ENCODE measurements at regions not wholly inside any gene's neighbourhood (a gene's known extent, or its start where the extent isn't known, plus 50 kb on each side); places are given as distances from the start of the nearest gene placed in this dataset.

- Histone ChIP-seq H4K20me1 (ENCODE audit: insufficient read depth, low read length) (no peaks in the 10 kb centered on the region), H3K4me2 (ENCODE audit: insufficient read depth, low read length) (no peak overlapping the region), H3K4me1 (ENCODE audit: insufficient read depth, low read length) (no peaks in the 10 kb centered on the region), H3K36me3 (ENCODE audit: insufficient read depth, low read length) (no peaks in the 10 kb centered on the region), H3K4me3 (ENCODE audit: low read depth in 1 of 2, low read length in 2 of 2) (no peak overlapping the region), H3K9me3 (ENCODE audit: insufficient read depth, low read length, severe bottlenecking) (no peaks in the 10 kb centered on the region), H3K9ac (ENCODE audit: low read depth, low read length) (no peak overlapping the region), H3K27ac (ENCODE audit: low read length) (no peak overlapping the region), H3K79me2 (ENCODE audit: insufficient read depth, low read length) (no peaks in the 10 kb centered on the region), H2AFZ (ENCODE audit: low read depth, low read length) (no peak overlapping the region), H3K27me3 (ENCODE audit: insufficient read depth, low read length, poor library complexity) (peaks cover 5% of the 10 kb centered on the region)
- TF ChIP-seq CTCF (IDR thresholded peaks at IDR 0.05; ENCODE audit: borderline replicate concordance, extremely low read depth, low read length, poor library complexity, severe bottlenecking) (no peak), EZH2 (IDR thresholded peaks at IDR 0.05; ENCODE audit: borderline replicate concordance, low read depth, low read length, severe bottlenecking) (no peak)
- ATAC-seq (ENCODE audit: insufficient read depth, low read depth) = no peak
- no peak for DNase-seq
These were observed 105.5 kb downstream of the OR13A1 start for GRCh38 chr10:45209888-45210287.

- no peak for ATAC-seq (ENCODE audit: insufficient read depth, low read depth)
- TF ChIP-seq EZH2 (IDR thresholded peaks at IDR 0.05; ENCODE audit: borderline replicate concordance, low read depth, low read length, severe bottlenecking) = no peak
- no peak for TF ChIP-seq CTCF (IDR thresholded peaks at IDR 0.05; ENCODE audit: borderline replicate concordance, extremely low read depth, low read length, poor library complexity, severe bottlenecking)
- H3K9me3 ChIP-seq (ENCODE audit: insufficient read depth, low read length, severe bottlenecking) = no peaks in the 10 kb centered on the region
- no peaks in the 10 kb centered on the region for H3K4me1 ChIP-seq (ENCODE audit: insufficient read depth, low read length)
- H3K9ac ChIP-seq (ENCODE audit: low read depth, low read length) = no peak overlapping the region
- H2AFZ ChIP-seq (ENCODE audit: low read depth, low read length) = no peak overlapping the region
- H3K4me3 ChIP-seq (ENCODE audit: low read depth in 1 of 2, low read length in 2 of 2) = no peak overlapping the region
- no peak for DNase-seq
- no peaks in the 10 kb centered on the region for H4K20me1 ChIP-seq (ENCODE audit: insufficient read depth, low read length)
- H3K27ac ChIP-seq (ENCODE audit: low read length) = no peak overlapping the region
- peaks cover 9% of the 10 kb centered on the region for H3K27me3 ChIP-seq (ENCODE audit: insufficient read depth, low read length, poor library complexity)
- no peak overlapping the region for H3K4me2 ChIP-seq (ENCODE audit: insufficient read depth, low read length)
- H3K36me3 ChIP-seq (ENCODE audit: insufficient read depth, low read length) = no peaks in the 10 kb centered on the region
- H3K79me2 ChIP-seq (ENCODE audit: insufficient read depth, low read length) = no peaks in the 10 kb centered on the region
These were observed 103.8 kb downstream of the OR13A1 start for GRCh38 chr10:45211576-45211975.

GRCh38 chr10:45219416-45219815, 96.0 kb downstream of the OR13A1 start:
- Histone ChIP-seq H3K4me3 (ENCODE audit: low read depth in 1 of 2, low read length in 2 of 2) (no peak overlapping the region), H4K20me1 (ENCODE audit: insufficient read depth, low read length) (no peaks in the 10 kb centered on the region), H3K27me3 (ENCODE audit: insufficient read depth, low read length, poor library complexity) (peaks cover 3% of the 10 kb centered on the region), H3K27ac (ENCODE audit: low read length) (no peak overlapping the region), H3K79me2 (ENCODE audit: insufficient read depth, low read length) (no peaks in the 10 kb centered on the region), H3K4me1 (ENCODE audit: insufficient read depth, low read length) (no peaks in the 10 kb centered on the region), H3K9me3 (ENCODE audit: insufficient read depth, low read length, severe bottlenecking) (no peaks in the 10 kb centered on the region), H3K9ac (ENCODE audit: low read depth, low read length) (no peak overlapping the region), H3K4me2 (ENCODE audit: insufficient read depth, low read length) (no peak overlapping the region), H2AFZ (ENCODE audit: low read depth, low read length) (no peak overlapping the region), H3K36me3 (ENCODE audit: insufficient read depth, low read length) (no peaks in the 10 kb centered on the region)
- DNase-seq (no peak), ATAC-seq (ENCODE audit: insufficient read depth, low read depth) (no peak)
- TF ChIP-seq CTCF (IDR thresholded peaks at IDR 0.05; ENCODE audit: borderline replicate concordance, extremely low read depth, low read length, poor library complexity, severe bottlenecking) (no peak), EZH2 (IDR thresholded peaks at IDR 0.05; ENCODE audit: borderline replicate concordance, low read depth, low read length, severe bottlenecking) (no peak)

GRCh38 chr10:45220931-45221330, 94.5 kb downstream of the OR13A1 start:
- Histone ChIP-seq H3K9ac (ENCODE audit: low read depth, low read length) (no peak overlapping the region), H3K27me3 (ENCODE audit: insufficient read depth, low read length, poor library complexity) (peaks cover 3% of the 10 kb centered on the region), H3K4me2 (ENCODE audit: insufficient read depth, low read length) (no peak overlapping the region), H3K4me3 (ENCODE audit: low read depth in 1 of 2, low read length in 2 of 2) (no peak overlapping the region), H3K36me3 (ENCODE audit: insufficient read depth, low read length) (no peaks in the 10 kb centered on the region), H4K20me1 (ENCODE audit: insufficient read depth, low read length) (no peaks in the 10 kb centered on the region), H3K4me1 (ENCODE audit: insufficient read depth, low read length) (no peaks in the 10 kb centered on the region), H2AFZ (ENCODE audit: low read depth, low read length) (no peak overlapping the region), H3K9me3 (ENCODE audit: insufficient read depth, low read length, severe bottlenecking) (no peaks in the 10 kb centered on the region), H3K79me2 (ENCODE audit: insufficient read depth, low read length) (no peaks in the 10 kb centered on the region), H3K27ac (ENCODE audit: low read length) (no peak overlapping the region)
- TF ChIP-seq EZH2 (IDR thresholded peaks at IDR 0.05; ENCODE audit: borderline replicate concordance, low read depth, low read length, severe bottlenecking) = no peak
- no peak for TF ChIP-seq CTCF (IDR thresholded peaks at IDR 0.05; ENCODE audit: borderline replicate concordance, extremely low read depth, low read length, poor library complexity, severe bottlenecking)
- DNase-seq (no peak), ATAC-seq (ENCODE audit: insufficient read depth, low read depth) (no peak)
